K562 (cell line): ENCODE measurements at regions not wholly inside any gene's neighbourhood (a gene's known extent, or its start where the extent isn't known, plus 50 kb on each side); places are given as distances from the start of the nearest gene placed in this dataset.

ENCODE experiments used
- ATAC-seq: fragments of 200-7000 bp; cut with Tn5 transposase; 3 replicates; pipeline ENCODE4 v1.9.1; 2020; ENCODE audit warnings: moderate library complexity
- BruUV-seq: library from RNA; stranded (reverse); fragments of 400-500 nt; replicated peaks from 2 replicates; lab custom pipeline; 2021; lab: Mats Ljungman, UMichigan
- CTCF ChIA-PET: fragments of 300-600 bp; formaldehyde crosslinking; extraction: SDS; loops from one replicate; lab custom pipeline; 2021; ENCODE audit warnings: low intra/inter-chr PET ratio; lab: Yijun Ruan, JAX
- POLR2A ChIA-PET: fragments of 300-600, 350-650 bp; sonication (Branson Sonifier 250); formaldehyde crosslinking; extraction: SDS; loops from one replicate; lab custom pipeline; 2021; ENCODE audit warnings: antibody characterized with exemption, inconsistent platforms; lab: Yijun Ruan, JAX
- DNase-seq, 4 experiments: peaks; one replicate each; pipeline versions ENCODE4 v3.0.0 to v3.0.0-alpha.2; 2011 to 2018; ENCODE audit warnings: low spot score in 3 of 4, mixed read lengths in 3 of 4; ENCODE audit errors: extremely low read depth in 1 of 4
- FAIRE-seq: peaks from 2 replicates; lab custom pipeline; 2011; peaks lifted over from hg19 to GRCh38; lab: Jason Lieb, UNC
- H2AFZ ChIP-seq: 2 replicates; pipeline ENCODE4 v1.6.0; 2011; ENCODE audit warnings: low read depth, low read length, control low read depth, inconsistent platforms
- H3K27ac ChIP-seq: fragments of 200-600 bp; 3 replicates; pipeline ENCODE4 v1.8.0; 2011; ENCODE audit warnings: low read depth, mild to moderate bottlenecking, control low read depth, inconsistent platforms, low read length, moderate library complexity, mixed read lengths; ENCODE audit errors: extremely low read depth
- H3K27me3 ChIP-seq, 2 experiments: fragments of 300-600 bp in 1 of 2; 2 replicates in 1 of 2; 3 replicates in 1 of 2; pipeline versions ENCODE4 v1.6.0 to v1.8.0; 2011; ENCODE audit warnings: inconsistent platforms in 2 of 2, low read length in 2 of 2, mild to moderate bottlenecking in 1 of 2, mixed read lengths in 1 of 2, moderate library complexity in 1 of 2; ENCODE audit not compliant: control insufficient read depth in 2 of 2, insufficient read depth in 2 of 2
- H3K36me3 ChIP-seq: fragments of 300-600 bp; 3 replicates; pipeline ENCODE4 v1.8.0; 2011; ENCODE audit warnings: mild to moderate bottlenecking, low read length, inconsistent platforms; ENCODE audit not compliant: control insufficient read depth, insufficient read depth
- H3K4me1 ChIP-seq, 2 experiments: fragments of 200-600 bp in 1 of 2; replicated peaks in 1 of 2; 2 replicates in 1 of 2; 3 replicates in 1 of 2; pipeline versions ENCODE4 v1.5.1 to v1.8.0; 2011; ENCODE audit warnings: inconsistent platforms in 2 of 2, low read length in 2 of 2, mild to moderate bottlenecking in 1 of 2, mixed read lengths in 1 of 2, moderate library complexity in 1 of 2; ENCODE audit not compliant: control insufficient read depth in 2 of 2, insufficient read depth in 2 of 2
- H3K4me2 ChIP-seq: 2 replicates; pipeline ENCODE4 v1.6.1; 2011; ENCODE audit warnings: low read length, control low read depth, inconsistent platforms, mixed read lengths; ENCODE audit not compliant: insufficient read depth
- H3K4me3 ChIP-seq: fragments of 200-600 bp; sonication (generic), shearing (Covaris generic); 2 replicates; pipeline ENCODE4 v1.5.1; 2016; ENCODE audit warnings: control low read depth, inconsistent platforms
- H3K79me2 ChIP-seq: fragments of 200-600 bp; 3 replicates; pipeline ENCODE4 v1.8.0; 2011; ENCODE audit warnings: low read length, inconsistent platforms; ENCODE audit not compliant: control insufficient read depth, insufficient read depth
- H3K9ac ChIP-seq, 2 experiments: 2 replicates each; pipeline versions ENCODE4 v1.6.0 to v1.6.1; 2011; ENCODE audit warnings: low read depth in 2 of 2, low read length in 2 of 2, control low read depth in 1 of 2, inconsistent platforms in 1 of 2, mild to moderate bottlenecking in 1 of 2, mixed read lengths in 1 of 2; ENCODE audit not compliant: insufficient read depth in 1 of 2
- H3K9me1 ChIP-seq: one replicate; pipeline ENCODE4 v1.6.0; 2011; ENCODE audit warnings: inconsistent platforms, mild to moderate bottlenecking, low read length, moderate library complexity; ENCODE audit not compliant: control insufficient read depth, insufficient read depth
- H3K9me3 ChIP-seq: replicated peaks from 2 replicates; pipeline ENCODE4 v1.5.1; 2011; ENCODE audit warnings: low read depth, low read length, inconsistent platforms; ENCODE audit not compliant: control insufficient read depth, insufficient read depth
- H4K20me1 ChIP-seq: replicated peaks from 2 replicates; pipeline ENCODE4 v1.6.1; 2011; ENCODE audit warnings: low read length, inconsistent platforms, mixed read lengths; ENCODE audit not compliant: control insufficient read depth, insufficient read depth
- KLF6 ChIP-seq: fragments of 250-450 bp; sonication (Bioruptor Pico); IDR thresholded peaks from 2 replicates; pipeline ENCODE4 v1.4.0; 2020; ENCODE audit warnings: mild to moderate bottlenecking, moderate library complexity, borderline replicate concordance
- SIX5 ChIP-seq, 2 experiments: IDR thresholded peaks; 2 replicates each; pipeline ENCODE4 v1.6.1; 2011; ENCODE audit warnings: low read length in 2 of 2, borderline replicate concordance in 1 of 2, low read depth in 1 of 2, mild to moderate bottlenecking in 1 of 2, moderate library complexity in 1 of 2; ENCODE audit not compliant: insufficient read depth in 1 of 2
- ZNF217 ChIP-seq: sonication (generic); formaldehyde crosslinking; IDR thresholded peaks from 2 replicates; pipeline ENCODE4 v1.8.0; 2022; ENCODE audit warnings: mild to moderate bottlenecking, missing genetic modification reagents
- ZNF707 ChIP-seq: fragments of 250-450 bp; sonication (Bioruptor Pico); conservative IDR thresholded peaks from 2 replicates; pipeline ENCODE4 v1.8.0; 2022; ENCODE audit warnings: inconsistent platforms, mild to moderate bottlenecking, moderate library complexity
- WGBS: fragments of 100-300 bp; shearing (Covaris generic); methylation state at CpG from one replicate; pipeline ENCODE4 v1.1.6; 2016; ENCODE audit warnings: low coverage, mixed read lengths; ENCODE audit not compliant: insufficient coverage; ENCODE audit errors: missing lambda C conversion rate; 5-methylcytosine and 5-hydroxymethylcytosine counted together
- in situ Hi-C: fragments of 300-500 bp; cut with MboI; formaldehyde crosslinking; loops from 4 replicates; pipeline ENCODE4 v1.15.0; 2018; ENCODE audit warnings: inconsistent platforms, mixed read lengths
- intact Hi-C: fragments of 100-400 bp; cut with micrococcal nuclease; formaldehyde crosslinking; loops from 2 replicates; pipeline ENCODE4 v1.14.2; 2022
- TF ChIP-seq, protein P1 (sequence below), 3 experiments: fragments of 200-800 bp in 1 of 3; sonication (Bioruptor generic) in 1 of 3; sonication (generic) in 1 of 3; formaldehyde crosslinking in 1 of 3; IDR thresholded peaks; 2 replicates each; pipeline versions ENCODE4 v1.6.1 to v1.8.0; 2016 to 2022; ENCODE audit warnings: mild to moderate bottlenecking in 2 of 3, missing compliant biosample characterization in 2 of 3, missing genetic modification characterization in 2 of 3, missing genetic modification reagents in 1 of 3
- TF ChIP-seq, protein P2 (sequence below): sonication (generic); formaldehyde crosslinking; IDR thresholded peaks from 2 replicates; pipeline ENCODE4 v1.8.0; 2022; ENCODE audit warnings: mild to moderate bottlenecking, missing genetic modification reagents

DNA sequence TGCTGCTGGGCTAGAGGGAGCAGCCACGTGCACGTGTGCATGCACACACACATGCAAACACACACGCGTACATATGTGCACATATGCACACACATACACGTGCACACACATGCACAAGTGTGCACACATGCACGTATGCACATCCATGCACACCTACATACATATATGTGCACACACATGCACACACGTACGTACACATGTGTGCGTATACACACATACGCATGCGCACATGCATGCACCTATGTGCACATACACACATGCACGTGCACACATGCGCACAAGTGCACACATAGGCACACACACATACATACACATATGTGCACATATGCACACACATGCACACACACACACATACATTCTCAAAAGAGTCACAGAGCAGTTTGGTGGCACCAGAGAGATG is 85.9 kb upstream of the SLC25A33 start (continued):
- TF ChIP-seq, protein P1, sequence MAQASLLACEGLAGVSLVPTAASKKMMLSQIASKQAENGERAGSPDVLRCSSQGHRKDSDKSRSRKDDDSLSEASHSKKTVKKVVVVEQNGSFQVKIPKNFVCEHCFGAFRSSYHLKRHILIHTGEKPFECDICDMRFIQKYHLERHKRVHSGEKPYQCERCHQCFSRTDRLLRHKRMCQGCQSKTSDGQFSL (CRISPR knock-in tag; IDR thresholded peaks at IDR 0.05) = 0 out of 2 replicates have a peak, but pooled peaks have one; percentile 32
- TF ChIP-seq, protein P1 (tag; IDR thresholded peaks at IDR 0.05) = no peak
- no peak for TF ChIP-seq ZNF707 (CRISPR knock-in tag)

DNA sequence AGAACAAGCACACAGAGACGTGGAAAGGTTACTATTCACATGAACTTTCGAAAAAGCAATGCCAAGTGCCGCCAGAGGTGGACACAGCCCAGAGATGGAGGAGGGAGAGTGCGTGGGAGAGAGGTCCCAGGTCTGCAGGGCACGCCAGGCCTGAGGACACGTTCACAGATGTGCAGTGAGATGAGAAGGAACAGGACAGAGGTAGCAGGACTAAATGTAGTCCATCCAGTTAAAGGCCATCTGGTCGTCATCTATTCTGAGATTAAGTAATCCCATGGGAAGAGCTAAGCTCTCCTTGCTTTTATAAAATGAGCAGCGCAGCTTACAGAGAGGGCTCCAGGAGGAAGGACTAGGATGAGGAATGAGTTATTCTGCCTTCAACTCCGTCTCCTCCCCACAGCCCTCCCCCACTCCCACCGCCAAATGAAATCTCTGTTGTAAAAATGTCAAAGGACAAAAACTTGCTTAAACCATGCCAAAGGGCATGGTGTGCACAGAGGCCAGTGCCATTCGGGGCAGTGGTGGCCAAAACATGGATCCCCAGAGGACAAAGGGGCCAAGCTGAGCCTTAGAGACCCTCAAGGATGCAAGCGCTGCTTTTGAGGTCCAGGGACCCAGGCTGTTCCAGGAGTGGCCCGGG is 85.4 kb upstream of the SLC25A33 start:
- peaks cover 6% of the 10 kb centered on the region; the same call in 1 of the 2 replicates for H4K20me1 ChIP-seq
- no peaks in the 10 kb centered on the region for H3K4me1 ChIP-seq
- H3K27ac ChIP-seq = no peak overlapping the region
- peaks cover 55 to 74% of the 10 kb centered on the region in 2 experiments for H3K27me3 ChIP-seq
- no peaks in the 10 kb centered on the region for H3K79me2 ChIP-seq
- TF ChIP-seq, protein P2, sequence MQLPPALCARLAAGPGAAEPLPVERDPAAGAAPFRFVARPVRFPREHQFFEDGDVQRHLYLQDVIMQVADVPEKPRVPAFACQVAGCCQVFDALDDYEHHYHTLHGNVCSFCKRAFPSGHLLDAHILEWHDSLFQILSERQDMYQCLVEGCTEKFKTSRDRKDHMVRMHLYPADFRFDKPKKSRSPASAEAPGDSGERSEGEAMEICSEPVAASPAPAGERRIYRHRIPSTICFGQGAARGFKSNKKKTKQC (CRISPR knock-in tag) = no peak
- no peak for TF ChIP-seq KLF6 (CRISPR knock-in tag)
- no peak for TF ChIP-seq ZNF217 (CRISPR knock-in tag)
- TF ChIP-seq SIX5 (IDR thresholded peaks at IDR 0.05; ENCODE audit: borderline replicate concordance in 1 of 2, insufficient read depth in 1 of 2, low read depth in 1 of 2, low read length in 2 of 2) = no peak
- ChIA-PET POLR2A (interaction anchor here (0.6 to 1.0 kb wide), 2 partner anchors 31 to 165 kb away, joined by 3 read pairs; no protein-coding TSS in a partner anchor), CTCF (interaction anchor here (0.5 to 6.6 kb wide), 4 partner anchors 41 to 536 kb away, joined by 3 to 90 read pairs (median 18); no protein-coding TSS in a partner anchor)
- H3K4me2 ChIP-seq = no peak overlapping the region
- H3K9me1 ChIP-seq = no peaks in the 10 kb centered on the region
- BruUV-seq = no TSS peak
- DNase-seq (no peak), ATAC-seq (no peak), FAIRE-seq (no peak)
- H2AFZ ChIP-seq = no peak overlapping the region
- no peak overlapping the region for H3K4me3 ChIP-seq
- no peaks in the 10 kb centered on the region for H3K9me3 ChIP-seq
- WGBS = 4% methylated on average over 13 of the region's 13 CpGs
- in situ Hi-C loops = loop anchor here (10.0 kb wide), 1 partner anchor 169 kb away; no protein-coding TSS in a partner anchor
- intact Hi-C loops = no loop called here
- H3K36me3 ChIP-seq = no peaks in the 10 kb centered on the region
- no peak overlapping the region for H3K9ac ChIP-seq
